GM19397 (cell line): ENCODE measurements at regions not wholly inside any gene's neighbourhood (a gene's known extent, or its start where the extent isn't known, plus 50 kb on each side); places are given as distances from the start of the nearest gene placed in this dataset.
A peak's percentile ranks its signal among the peaks of the same experiment; 100 is the strongest.
"Not testable (repeated sequence)": the region's sequence is repeated elsewhere in the genome, so short reads cannot be mapped to it uniquely, and the experiment has no call there.

Source experiments
- ATAC-seq: cut with Tn5 transposase; IDR thresholded peaks from one replicate; pipeline ENCODE4 v1.9.1; 2021; ENCODE audit warnings: mild to moderate bottlenecking, moderate library complexity; ENCODE audit not compliant: unreplicated experiment

- ATAC-seq = no peak
Measured at GRCh38 chr2:228600265-228600664, 418.8 kb upstream of the SPHKAP start.

- no peak for ATAC-seq
Measured at GRCh38 chr2:228599781-228600180, 418.3 kb upstream of the SPHKAP start.

DNA sequence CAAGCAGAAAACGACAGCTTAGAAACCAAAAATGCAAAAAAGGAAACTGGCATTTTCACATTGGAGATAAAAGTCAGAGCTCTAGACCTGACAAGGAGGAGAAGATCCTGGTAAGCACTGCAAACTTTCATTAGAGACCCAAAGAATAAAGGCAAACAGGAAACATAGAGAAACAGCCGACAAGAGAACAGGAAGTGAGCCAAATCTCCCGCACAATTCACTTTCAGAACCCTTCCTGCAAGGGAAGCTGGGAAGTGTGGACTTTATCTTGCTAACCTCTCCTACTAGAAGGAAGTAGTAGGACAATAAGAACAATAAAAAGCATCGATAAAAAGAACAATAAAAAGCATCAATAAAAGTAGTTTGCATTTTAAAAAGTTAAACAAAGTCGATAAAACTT lies 417.8 kb upstream of the SPHKAP start:
- ATAC-seq = no peak

DNA sequence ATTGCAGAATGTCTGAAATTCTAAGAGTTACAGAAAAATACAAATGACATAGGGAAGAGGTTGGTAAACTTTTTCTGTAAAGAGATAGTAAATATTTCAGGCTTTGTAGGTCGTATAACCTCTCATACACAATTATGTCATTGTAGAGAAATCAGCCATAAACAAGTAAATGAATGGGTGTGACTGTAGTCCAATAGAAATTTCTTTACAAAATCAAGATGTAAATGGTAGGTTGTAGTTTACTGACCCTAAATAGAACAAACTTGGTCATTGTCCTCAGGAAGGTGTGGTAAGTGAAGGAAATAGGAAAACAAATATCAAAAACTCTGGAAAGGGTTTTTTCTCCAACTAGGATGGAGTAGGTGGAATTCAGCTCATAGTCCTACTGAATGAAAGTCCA lies 415.5 kb upstream of the SPHKAP start:
- ATAC-seq = no peak

- no peak for ATAC-seq
Measured at GRCh38 chr2:228594012-228594411, 412.5 kb upstream of the SPHKAP start.

DNA sequence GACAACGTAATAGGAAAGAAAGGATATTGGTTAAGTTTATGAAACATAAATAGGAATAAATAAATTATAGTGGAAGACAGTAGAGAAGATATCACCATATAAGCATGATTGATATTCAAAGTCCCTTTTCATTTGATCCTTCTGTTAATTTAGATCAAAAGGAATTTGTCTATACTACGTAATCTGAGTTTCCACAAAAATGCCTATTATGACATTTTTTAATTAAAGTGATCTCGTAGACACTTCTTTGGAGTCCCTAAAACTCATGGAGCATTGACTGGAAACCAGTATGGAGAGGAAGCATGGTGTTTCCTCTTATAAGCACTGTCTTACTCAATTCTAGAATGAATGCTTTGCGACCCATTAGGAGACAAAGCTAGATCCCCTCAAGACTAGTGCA lies 411.4 kb upstream of the SPHKAP start:
- no peak for ATAC-seq

DNA sequence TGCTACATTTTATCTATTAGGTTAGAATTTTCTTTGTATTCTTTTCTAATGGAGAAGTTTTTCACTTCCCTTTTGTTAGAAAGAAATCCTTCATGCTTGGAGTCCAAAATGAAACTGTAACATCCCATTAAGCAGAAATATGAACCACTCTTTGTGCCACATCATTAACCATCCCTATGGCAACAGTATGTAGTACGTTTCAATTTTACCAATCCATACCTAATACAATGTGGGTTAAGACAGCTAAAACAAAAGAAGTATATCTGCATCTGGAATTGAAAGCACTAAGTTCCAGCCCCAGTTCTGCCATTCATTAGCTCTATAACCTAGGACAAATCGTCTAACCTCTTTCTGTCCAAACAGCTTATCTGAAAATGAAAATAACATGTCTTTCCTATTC lies 409.2 kb upstream of the SPHKAP start:
- ATAC-seq = peak; percentile 82

DNA sequence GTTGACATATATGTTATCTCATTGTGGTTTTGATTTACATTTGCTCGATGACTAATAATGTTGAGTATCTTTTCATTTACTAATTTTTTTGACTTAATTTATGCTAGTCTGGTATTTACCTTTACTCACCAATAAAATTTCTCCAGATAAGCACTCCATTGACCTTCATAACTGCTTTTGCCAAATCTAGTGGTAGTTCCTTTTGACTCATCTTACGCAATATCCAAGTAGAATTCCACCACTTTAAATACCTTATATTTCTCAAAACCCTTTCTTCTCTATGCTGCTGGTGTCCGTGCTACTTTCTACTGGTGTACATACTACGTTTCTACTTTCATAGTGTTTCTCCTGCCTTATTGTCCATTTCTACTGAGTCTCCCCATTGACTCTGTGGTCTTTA lies 407.6 kb upstream of the SPHKAP start:
- ATAC-seq = no peak

DNA sequence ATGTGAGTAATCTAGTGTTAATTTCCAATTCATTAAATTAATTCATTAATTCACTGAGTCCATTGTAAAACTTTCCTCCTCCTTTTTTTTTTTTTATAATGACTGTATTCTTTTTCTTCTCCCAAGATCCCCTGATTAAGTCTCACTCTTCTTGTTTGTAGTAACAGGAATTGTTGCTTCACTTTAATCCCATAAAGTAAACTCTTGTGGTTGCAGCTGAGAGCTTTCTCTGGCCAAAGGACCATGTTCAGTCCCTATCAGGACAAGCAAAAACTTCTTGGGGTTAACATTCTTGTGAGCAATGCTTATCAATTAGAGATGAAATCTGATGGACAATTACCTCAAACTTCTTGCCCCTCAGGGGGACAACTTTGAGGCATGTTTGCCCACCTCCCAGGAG lies 400.2 kb upstream of the SPHKAP start:
- no peak for ATAC-seq

- ATAC-seq = no peak
Measured at GRCh38 chr2:228575897-228576296, 394.4 kb upstream of the SPHKAP start.

DNA sequence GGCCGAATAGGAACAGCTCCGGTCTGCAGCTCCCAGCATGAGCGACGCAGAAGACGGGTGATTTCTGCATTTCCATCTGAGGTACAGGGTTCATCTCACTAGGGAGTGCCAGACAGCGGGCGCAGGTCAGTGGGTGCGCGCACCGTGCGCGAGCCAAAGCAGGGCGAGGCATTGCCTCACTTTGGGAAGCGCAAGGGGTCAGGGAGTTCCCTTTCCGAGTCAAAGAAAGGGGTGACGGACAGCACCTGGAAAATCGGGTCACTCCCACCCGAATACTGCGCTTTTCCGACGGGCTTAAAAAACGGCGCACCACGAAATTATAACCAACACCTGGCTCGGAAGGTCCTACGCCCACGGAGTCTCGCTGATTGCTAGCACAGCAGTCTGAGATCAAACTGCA lies 386.8 kb upstream of the SPHKAP start:
- not testable (repeated sequence) for ATAC-seq

DNA sequence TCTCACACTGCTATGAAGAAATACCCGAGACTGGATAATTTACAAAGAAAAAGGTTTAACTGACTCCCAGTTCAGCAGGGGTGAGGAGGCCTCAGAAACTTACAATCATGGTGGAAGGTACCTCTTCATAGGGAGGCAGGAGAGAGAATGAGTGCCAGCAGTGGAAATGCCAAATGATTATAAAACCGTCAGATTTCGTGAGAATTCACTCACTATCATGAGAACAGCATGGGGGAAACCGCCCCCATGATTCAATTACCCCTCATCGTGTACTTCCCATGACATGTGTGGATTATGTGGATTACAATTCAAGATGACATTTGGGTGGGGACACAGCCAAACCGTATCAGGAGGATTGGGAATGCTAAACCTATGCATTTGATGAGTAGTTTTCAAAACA lies 380.3 kb upstream of the SPHKAP start:
- ATAC-seq = no peak

- ATAC-seq = no peak
Measured at GRCh38 chr2:228559774-228560415, 378.4 kb upstream of the SPHKAP start.

GRCh38 chr2:228556717-228557116 lies 375.2 kb upstream of the SPHKAP start:
- ATAC-seq = no peak

GRCh38 chr2:228549441-228550007 lies 368.0 kb upstream of the SPHKAP start:
- ATAC-seq = no peak

GRCh38 chr2:228548230-228548629 lies 366.7 kb upstream of the SPHKAP start:
- no peak for ATAC-seq

GRCh38 chr2:228545748-228546145 lies 364.3 kb upstream of the SPHKAP start:
- ATAC-seq = no peak

DNA sequence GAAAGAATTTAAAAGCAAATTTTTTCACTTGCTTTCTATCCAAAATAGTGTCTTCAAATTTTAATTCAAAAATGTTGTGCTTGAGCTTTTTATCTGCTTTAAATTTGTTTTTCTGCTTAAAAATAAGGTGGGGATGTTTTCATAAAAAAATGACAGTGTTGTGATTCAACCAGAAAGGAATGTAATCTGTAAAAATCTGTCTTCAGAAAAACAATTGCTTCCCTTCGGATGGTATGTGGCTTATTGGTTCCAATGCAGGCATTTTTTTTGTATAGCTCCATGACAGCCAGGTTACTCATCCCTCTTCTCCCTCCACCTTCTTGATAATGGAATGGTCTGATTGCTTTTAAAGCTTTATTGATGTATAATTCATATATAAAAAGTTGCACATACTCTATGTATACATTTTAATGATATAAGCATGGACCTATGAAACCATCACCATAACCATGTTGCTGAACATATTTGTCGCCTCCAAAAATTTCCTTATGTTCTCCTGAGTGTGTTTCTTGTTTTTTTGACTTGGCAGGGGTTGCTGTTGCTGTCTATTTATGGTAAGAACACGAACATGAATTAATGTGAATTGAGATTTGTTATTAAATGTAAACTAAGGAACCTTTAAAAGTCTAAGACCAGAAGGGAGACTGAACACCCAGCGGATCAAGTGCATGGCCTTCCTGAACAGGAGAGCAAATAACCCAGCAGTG lies 363.7 kb upstream of the SPHKAP start:
- ATAC-seq = no peak

- ATAC-seq = no peak
Measured at GRCh38 chr2:228543117-228543516, 361.6 kb upstream of the SPHKAP start.

GRCh38 chr2:228542277-228542676 lies 360.8 kb upstream of the SPHKAP start:
- ATAC-seq = no peak

DNA sequence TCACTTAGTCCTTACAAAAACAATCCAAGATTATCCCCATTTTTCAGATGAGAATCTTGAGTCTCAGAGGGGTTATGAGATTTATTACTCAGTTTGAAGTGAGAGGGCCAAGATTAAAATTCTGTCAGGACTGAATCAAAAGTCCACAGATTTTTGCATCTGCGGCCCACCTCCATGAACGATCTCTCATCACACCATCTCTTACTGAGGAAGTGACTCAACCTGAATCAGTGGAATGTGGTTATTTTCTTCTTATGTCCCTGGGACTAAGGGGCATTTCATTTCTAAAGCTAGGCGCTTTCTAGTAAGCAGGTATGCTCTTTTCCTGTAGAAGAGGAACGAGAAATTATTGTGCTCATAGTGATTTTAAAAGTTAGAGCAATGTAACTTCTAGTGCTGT lies 360.3 kb upstream of the SPHKAP start:
- ATAC-seq = no peak

DNA sequence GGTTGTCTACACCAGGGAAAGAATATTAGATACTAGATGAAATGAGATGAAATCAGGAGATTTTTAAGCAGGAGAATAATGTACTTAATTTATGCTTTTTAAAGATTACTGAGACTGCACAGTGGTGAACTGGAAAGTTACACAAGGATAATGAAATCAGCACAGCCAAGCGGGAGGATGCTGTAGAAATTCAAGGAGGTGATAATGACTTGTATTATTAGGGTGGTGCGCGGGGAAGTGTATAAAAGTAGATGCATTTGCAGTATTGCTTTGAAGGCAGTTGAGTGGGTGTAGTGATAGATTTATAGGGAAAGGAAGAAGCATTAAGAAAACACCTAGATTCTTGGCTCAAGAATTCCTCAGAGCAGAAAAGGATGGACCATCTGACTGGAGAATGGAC lies 359.5 kb upstream of the SPHKAP start:
- no peak for ATAC-seq

DNA sequence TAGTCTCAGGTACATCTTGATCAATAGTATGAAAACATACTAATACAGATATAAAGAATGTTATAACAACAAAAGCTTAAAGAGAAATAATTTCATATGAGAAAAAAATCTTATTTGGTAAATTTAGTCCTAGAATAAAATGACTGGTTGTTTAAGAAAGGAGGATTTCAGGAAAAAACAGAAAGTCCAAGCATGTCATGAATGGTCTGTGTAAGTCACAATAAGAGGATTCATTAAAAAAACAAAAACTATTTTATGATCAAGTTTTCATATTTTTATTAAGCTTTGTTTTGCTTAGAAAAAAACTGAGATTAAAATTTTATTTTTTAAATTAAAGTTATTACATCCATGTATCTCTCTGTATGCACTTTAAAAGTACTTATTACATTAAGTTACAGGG lies 353.9 kb upstream of the SPHKAP start:
- no peak for ATAC-seq
